ENCODE measurements at regions not wholly inside any gene's neighbourhood (a gene's known extent, or its start where the extent isn't known, plus 50 kb on each side); places are given as distances from the start of the nearest gene placed in this dataset.

DNA sequence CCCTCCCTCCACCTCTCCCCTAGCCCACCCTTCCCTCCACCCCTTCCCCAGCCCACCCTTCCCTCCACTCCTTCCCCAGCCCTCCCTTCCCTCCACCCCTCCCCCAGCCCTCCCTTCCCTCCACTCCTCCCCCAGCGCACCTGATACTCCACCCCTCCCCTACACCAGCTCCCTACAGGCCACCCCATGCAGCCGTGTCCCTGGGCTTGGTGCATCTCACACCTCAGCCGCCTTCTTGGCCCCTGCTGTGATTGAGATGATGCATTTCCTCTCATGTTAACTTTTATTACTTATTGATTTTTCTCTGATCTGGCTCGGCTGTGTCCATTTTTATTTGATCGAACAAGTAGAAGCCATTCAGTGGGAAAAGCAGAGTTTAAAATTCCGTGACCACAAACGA is 243.8 kb downstream of the MATN1 start:
- no peak for DNase-seq (ENCODE audit: low spot score)

DNA sequence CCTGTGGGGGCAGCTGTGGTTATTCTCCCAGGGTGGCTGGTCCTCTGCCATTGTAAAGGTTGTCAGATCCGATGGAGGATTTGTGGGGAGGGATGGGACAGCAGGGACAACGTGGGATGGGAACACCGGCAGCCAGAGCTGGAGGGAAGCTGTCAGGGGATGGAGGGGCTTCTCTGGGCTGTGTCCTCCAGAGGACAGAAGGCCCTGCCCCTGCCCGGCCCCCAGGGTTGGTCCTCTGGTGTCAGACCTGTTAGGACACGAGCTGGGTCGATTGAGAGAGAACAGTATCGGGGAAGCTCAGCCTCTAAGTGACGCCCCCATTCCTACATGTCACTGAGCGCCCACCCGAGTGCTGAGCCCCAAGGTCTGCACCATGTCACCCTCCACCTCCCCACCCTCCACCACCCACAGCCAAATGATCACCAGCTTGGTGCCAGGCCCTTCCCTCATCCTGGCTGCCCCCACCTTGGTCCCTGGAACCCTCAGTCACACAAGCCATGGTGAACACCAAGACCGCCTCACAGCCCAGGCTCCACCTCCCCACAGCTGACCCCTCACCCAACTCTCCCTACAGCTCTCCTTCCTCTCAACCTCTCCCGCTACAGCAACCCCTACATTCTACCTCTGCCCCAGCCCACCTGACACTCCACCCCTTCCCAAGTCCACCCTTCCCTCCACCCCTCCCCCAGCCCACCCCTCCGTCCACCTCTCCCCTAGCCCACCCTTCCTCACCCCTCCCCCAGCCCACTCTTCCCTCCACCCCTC is 244.4 kb downstream of the MATN1 start:
- DNase-seq (ENCODE audit: low spot score) = no peak

DNA sequence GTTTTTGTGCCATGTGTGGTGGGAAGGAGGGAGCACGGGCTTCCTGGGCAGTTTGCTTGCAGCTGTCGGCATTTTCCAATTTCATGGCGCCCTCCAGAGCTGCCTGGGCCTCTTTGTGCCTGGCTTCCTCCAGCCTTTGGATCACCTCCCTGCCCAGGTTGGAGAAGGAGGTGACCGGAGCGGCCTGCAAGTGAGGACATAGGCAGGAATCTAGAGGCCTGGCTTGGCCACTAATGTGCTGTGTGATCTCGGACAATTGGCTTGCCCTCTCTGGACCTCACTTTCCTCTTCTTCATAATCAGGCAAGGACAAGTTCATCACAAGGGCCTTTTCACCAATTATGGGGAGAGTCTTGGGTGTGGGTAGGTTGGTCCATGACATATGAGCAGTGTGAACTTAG is 245.1 kb downstream of the MATN1 start:
- DNase-seq (ENCODE audit: low spot score) = no peak

DNA sequence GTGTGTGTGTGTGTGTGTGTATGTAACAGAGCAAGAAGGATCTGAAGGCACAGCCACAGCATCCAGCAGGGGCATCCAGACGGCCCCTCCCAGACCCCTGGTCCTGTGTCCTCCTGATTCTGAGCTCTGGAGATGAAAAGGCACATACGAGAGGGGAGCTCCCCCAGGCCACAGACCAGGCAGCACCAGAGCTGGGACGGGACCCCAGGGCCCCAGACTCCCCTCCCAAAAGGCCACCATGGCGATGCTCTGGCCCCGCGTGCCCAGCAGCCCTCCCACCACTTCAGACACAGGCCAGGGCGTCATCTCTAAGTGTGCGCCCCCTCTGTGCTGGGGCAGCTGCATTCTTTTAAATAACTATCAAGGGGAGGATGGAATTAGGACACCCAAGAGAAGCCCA is 245.8 kb downstream of the MATN1 start:
- no peak for DNase-seq (ENCODE audit: low spot score)

DNA sequence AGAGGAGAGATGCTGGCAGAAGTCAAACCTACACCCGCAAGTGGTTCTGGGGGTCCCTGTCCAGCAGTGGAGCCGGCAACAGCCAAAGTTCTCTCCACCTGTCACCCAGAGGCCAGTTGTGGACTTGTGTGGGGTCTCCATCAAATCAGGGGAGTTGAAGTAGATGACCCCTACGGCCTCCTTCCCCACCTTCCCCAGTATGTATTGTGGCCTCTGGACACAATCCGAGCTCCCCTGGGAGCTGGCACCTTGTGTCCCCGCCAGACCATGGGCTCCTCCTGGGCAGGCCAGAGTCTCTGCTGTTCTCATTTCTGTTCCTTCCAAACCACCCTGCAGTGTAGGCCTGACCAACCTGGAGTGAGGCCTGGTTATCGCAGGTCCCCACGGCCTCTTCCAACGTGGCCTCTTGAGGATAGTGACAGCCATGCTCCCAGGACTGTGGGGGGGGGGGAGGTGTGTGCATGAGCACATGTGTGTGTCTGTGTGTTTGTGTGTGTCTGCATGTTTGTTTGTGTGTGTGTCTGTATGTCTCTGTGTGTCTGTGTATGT is 246.4 kb downstream of the MATN1 start:
- DNase-seq (ENCODE audit: low spot score) = no peak

DNA sequence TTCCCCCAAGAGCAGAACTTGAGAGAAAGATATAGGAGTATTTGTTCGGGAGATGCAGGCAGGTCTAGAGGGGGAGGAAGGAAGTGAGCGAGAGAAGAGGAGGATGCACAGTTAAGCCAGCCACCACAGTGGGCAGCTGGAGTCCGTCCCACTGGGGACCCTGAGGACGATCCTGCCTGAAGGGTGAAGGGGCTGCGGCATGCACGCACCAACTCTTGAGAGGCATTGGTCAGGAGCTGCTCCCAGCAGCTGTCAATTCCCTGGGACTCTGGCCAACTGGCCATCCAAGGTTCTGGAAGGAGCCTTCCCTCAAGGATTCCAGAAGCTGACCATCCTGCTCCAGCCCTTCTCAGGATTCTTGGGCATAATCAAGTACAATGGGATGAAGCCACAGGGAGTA is 246.9 kb downstream of the MATN1 start:
- no peak for DNase-seq (ENCODE audit: low spot score)

DNA sequence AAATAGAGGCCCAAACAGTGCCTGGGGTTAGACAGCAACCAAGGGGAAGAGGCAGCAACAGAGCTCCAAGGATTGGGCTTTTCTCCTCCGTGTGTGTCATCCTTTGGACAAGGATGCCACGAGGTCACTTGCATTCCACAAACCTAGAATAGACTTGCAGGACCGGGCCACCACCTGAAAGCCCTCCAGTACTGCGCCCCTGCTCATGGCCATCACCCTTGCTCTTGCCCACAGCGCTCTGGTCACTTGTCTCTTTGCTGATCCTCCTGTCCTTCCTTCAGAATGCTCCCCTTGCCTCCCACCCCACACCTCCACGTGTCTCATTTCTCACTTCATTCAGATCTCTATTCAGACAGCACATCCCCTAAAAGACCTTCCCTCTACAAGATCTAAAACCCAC is 247.4 kb downstream of the MATN1 start:
- DNase-seq (ENCODE audit: low spot score) = no peak

DNA sequence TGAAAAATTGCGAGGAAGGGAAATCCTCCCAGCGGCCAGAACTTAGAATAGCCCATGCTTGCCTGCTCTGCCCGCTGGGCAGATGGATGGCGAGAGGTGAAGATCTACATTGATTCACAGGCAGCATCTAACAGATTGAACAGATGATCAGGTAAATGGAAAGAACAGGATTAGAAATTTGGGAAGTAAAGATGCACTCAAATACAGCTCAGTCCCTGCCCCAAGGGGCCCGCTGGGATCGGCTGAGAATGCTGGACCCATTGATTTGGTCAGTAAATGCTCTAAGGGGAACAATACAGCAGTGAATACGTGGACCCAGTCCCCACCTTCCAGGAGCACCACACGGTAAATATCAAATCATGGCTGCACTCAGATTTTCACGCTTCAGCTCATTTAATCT is 248.2 kb downstream of the MATN1 start:
- DNase-seq (ENCODE audit: low spot score) = no peak

DNA sequence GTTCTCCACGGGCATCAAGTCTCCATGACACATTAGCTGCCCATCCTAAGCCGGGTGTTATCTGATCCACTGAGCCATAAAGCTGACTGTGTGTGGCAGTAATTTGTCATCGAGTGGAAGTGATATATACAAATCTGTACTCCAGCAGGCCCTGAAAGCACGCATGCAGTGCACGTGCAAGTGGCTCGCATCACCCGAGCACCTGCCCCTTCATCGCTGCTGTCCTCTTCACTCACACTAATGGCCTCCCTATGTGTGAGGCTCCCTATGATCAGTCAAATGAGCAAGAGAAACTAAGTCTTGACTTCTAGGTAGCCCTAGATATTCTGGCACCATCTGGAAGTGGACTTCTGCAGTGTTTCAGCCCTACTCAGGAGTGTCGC is 248.6 kb downstream of the MATN1 start:
- no peak for DNase-seq (ENCODE audit: low spot score)

DNA sequence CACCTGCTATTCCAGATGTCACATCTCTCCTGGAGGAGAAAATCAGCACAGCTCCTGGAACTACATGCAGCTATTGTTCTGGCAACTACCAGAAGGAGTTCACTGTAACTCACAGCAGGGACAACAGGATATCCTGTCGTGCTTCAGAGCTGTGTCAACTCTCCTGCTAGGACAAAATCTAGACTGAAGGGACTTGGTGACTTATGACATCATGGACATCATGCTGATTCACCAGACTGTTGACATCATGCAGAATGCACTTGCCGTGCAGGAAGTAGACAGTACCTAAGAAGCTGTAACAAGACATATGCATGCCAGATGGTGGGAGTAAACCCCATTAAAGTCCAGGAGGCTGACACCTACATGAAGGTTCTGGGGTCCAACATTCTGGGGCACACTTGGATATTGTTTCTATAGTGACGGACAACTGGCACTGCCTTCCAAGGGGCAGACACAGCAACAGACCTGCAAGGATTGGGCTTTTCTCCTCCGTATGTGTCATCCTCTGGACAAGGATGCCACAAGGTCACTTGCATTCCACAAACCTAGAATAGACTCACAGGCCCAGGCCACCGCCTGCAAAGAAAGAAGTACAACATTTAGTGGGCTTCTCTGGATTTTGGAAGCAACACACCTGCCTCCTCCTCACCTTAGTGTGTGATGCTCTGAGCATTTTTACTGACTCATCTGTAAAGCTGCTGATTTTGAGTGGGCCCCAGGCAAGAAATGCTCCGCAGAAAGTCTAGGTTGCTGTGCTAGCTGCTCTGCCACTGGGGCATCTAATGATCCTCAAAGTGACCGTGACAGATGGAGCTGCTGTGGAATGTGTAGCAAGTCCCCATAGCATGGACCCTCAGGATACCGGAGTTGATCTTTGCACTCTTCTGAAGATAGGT is 249.2 kb downstream of the MATN1 start:
- no peak for DNase-seq (ENCODE audit: low spot score)

DNA sequence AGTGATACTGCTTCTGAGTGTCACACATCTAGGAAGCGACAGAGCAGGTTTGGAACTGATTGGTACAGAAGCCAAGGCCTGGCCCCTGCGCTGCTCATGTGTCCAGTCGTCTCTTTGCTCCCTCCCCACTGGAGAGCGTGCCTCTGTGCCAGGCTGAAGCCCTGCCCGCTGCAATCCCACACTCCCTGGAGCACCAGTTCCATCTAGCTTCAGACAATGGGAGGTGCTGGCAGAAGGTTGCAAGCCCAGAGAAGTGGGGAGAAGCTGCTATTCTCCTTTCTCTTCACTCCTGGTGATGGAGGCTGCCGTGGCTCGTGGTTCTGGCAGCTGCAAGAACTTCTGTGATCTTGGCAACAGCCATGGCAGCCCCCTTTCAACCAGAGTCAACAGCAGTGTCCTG is 250.9 kb downstream of the MATN1 start:
- no peak for DNase-seq (ENCODE audit: low spot score)

DNA sequence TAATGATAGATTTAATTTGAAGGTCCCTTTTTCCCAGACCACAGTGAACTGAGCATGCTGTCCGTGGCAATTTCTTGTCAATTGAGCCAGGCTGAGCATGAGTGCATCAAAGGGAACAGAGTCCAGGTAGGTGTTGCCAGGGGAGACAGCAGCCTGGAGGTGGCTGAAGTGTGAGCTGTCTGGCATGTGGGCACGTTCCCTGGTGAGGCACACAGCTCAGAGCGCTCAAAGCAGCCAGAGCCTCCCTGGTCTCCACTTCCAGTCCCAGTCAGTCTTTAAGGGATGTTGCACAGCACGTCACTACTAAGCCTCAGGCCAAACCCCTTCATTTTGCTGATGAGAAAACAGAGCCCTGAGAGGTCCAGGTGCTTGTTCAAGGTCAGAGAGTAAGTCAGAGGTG is 251.4 kb downstream of the MATN1 start:
- DNase-seq (ENCODE audit: low spot score) = no peak

DNA sequence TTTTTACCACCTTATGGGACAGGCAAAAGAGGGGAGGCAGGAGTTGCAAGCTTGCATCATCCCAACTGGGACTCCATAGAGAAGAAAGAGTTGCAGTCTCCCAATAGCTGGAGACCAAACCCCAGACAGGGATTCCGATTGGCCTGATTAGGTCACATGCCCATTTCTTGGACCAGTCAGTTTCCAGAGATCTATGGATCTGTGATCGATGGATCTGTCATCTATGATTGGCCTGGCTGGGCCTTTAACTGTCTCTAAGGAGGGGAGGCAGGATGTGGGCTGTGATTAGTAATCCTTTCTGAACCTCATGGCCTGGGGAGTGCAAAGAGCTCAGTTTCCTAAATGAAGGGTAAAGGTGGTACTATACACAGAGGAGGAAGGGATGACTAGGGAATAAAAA is 252.1 kb downstream of the MATN1 start:
- no peak for DNase-seq (ENCODE audit: low spot score)

DNA sequence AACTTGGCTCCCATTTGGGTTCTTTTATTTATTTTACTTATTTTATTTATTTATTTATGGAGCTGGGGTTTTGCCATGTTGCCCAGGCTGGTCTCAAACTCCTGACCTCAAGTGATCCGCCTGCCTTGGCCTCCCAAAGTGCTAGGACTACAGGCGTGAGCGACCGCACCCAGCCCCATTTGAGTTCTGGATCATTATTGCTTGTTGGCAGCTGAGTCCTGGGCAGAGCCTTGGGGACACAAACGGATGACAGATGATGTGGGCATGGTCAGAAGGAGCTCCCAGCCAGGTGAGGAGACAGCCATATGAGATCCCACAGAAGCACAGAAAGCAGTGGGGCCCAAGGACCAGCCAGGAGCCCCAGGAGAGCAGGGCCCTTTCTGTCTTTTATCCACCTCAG is 254.0 kb downstream of the MATN1 start:
- no peak for DNase-seq (ENCODE audit: low spot score)

DNA sequence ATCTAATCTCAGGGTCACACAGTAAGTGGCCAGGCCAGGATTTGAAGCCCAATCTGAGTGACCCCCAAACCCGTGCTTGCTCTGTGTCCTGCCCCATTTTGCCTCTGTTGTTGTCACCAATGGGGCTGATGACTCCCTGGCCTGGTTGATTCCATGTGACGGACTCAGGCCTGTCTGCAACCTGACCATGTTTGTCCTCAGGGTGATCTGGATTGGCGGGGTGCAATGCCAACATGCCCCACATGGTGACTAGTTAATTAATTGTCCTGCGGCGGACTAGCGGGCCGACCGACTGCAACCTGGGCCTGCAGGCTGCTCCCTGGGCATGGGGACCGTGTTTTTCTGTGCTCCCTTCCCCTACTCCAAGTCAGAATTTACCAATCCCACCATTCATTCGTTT is 256.3 kb downstream of the MATN1 start:
- DNase-seq (ENCODE audit: low spot score) = no peak

DNA sequence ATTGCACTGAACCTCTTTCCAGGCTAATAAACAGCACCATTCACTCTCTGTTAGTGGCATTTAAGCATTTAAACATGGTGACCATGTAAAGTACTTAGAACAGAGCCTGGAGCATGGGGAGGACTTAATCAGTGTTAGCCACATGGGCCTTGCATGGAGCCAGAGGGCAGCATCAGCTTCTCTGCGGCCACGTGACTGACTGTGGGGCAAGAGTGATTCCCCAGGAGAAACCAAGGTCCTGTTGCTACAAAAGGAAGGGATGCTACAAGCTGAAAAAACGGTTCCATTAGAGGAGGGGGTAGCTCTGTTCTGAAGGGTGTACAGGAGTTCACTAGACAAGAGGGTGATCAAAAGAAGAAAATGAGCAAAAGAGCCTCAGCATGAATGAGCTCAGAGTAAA is 256.8 kb downstream of the MATN1 start:
- no peak for DNase-seq (ENCODE audit: low spot score)

DNA sequence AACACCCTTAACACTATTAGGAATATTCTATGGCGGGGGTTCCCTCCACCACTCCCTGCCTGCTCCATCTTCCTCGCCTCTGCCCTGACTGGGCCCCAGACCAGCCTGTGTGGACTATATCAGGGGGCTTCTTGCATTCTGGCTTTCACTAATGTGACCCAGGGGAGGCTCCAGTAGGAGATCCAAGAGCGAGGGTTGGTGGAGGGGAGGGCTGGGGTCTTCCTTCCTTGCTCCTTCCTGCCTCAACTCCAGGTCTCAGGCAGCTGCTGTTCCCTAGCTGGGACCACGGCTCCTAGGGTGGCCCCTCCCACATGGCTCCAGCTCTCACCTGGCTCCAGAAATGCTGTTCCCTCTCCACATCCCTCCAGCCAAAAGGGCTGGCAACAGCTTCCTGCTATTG is 257.4 kb downstream of the MATN1 start:
- DNase-seq (ENCODE audit: low spot score) = no peak

DNA sequence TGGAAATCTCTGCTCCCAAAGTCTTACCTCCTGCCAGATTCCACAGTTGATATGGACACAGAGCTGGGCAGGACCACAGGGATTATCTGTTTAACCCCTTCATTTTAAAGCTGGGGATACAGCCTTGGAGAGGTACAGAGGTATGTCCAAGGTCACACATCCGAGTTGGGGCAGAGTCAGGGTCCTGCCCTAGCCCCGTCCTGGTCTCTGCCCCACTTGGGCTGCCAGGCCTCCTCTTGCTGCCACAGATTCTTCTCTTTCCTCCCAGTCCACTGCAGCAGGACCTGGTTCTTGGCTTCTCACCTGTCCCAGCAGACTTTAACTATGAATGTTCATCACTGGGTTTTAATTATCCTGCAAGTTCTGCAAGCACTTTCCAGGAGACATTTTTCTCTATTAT is 258.3 kb downstream of the MATN1 start:
- no peak for DNase-seq (ENCODE audit: low spot score)

DNA sequence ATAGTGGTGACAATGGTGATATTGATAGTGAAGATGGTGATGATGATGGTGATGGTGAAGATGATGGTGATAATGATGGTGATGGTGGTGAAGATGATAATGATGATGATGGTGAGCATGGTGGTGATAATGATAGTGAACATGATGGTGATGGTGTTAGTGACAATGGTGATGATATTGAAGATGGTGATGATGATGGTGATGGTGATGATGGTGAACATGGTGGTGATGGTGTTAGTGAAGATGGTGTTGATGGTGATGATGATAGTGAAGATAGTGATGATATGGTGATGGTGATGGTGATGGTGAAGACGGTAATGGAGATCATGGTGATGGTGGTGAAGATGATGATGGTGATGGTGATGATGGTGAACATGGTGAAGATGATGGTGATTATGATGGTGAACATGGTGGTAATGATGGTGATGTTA is 259.2 kb downstream of the MATN1 start:
- DNase-seq (ENCODE audit: low spot score) = no peak

DNA sequence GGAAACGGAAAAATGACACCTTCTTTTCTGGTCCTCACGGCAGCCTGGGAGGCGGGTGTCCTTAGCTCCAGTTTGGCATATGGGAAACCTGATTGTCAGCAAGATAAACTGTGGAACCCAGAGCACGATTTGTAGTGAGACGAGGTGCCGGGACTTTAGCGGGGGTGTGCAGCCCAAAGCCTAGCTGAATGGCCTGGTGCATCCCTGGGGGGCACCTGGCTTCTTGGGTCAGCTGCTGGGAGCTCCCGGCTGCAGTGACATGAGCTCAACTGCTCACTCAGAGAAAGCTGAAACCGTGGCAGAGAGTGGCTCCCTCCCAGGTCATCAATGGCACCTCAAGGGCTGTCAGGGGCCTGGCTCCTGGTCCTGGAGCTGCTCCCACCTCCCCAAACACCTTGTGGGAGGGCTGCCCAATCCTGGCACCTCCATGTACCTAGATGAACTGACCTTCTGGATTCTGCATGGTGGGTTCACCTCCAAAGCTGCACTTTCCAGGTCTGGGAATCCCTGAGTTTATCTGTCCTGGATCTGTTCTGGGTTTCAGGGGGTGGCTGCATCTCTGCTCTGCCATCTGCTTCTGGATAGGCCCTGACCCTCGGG is 260.5 kb downstream of the MATN1 start:
- DNase-seq (ENCODE audit: low spot score) = no peak

DNA sequence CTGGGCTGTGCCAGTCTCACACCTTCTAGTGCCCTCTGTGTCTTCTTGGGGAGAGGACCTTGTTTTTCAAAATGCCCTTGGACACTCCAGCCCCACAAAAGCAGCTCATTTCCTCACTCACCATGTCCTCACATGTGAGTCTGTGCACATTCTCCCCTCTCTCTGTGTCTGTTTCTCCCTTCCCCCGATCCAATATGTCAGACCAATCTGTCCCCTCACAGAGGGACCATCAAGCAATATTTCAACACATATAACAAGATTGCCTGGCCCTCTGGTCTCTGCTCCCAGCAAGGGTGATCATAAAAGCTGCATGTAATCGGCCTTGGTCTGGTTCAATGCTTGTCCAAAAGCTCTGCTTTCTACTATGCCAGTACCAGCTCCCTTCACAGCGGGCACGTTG is 261.2 kb downstream of the MATN1 start:
- no peak for DNase-seq (ENCODE audit: low spot score)

DNA sequence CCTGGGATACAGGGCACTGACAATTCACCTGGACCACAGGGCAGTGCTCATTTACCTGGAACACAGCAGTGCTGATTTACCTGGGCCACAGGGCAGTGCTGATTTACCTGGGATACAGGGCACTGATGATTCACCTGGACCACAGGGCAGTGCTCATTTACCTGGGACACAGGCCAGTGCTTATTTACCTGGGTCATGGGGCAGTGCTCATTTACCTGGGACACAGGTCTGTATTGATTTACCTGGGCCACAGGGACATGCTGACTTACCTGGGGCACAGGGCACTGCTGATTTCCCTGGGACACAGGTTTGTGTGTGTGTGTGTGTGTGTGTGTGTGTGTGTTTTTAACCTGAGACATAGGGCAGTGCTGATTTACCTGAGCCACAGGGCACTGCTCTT is 261.7 kb downstream of the MATN1 start:
- no peak for DNase-seq (ENCODE audit: low spot score)

DNA sequence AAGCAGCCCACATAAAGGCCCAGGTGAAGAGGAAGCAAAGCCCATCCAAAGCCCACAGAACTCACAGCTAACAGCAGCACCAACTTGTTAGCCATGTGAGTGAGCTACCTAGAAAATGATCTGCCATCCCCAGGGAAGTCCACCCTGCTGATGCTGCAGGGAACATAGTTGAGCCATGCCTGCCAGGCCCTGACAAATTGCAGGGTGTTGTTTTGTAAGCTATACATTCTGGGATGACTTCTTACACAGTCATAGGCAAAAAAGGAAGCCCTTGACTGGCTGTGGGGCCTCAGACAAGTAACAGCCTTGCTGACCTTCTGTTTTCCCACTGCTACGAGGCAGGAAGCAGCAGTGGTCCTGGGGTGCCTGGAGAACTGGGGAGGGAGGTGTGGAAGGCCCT is 262.7 kb downstream of the MATN1 start:
- no peak for DNase-seq (ENCODE audit: low spot score)
